PC-9 (cell line): ENCODE measurements at regions not wholly inside any gene's neighbourhood (a gene's known extent, or its start where the extent isn't known, plus 50 kb on each side); places are given as distances from the start of the nearest gene placed in this dataset.

Source experiments
- BruUV-seq: library from RNA; stranded (reverse); fragments of 400-500 nt; replicated peaks from 2 replicates; lab custom pipeline; 2021; lab: Mats Ljungman, UMichigan
- CTCF ChIA-PET: fragments of 300-600 bp; sonication (Branson Sonifier 250); formaldehyde crosslinking; loops from one replicate; lab custom pipeline; 2022; ENCODE audit warnings: antibody characterized with exemption; lab: Charles Lee
- POLR2A ChIA-PET: fragments of 300-600 bp; sonication (Branson Sonifier 250); formaldehyde crosslinking; loops from one replicate; lab custom pipeline; 2022; ENCODE audit warnings: antibody characterized with exemption; ENCODE audit not compliant: unreplicated experiment; lab: Charles Lee
- DNase-seq, 2 experiments: peaks; one replicate each; pipeline versions ENCODE4 v3.0.0 to v3.0.0-alpha.2; 2015 to 2022; ENCODE audit warnings: mixed read lengths in 1 of 2
- H2AFZ ChIP-seq: fragments of 200-600 bp; sonication (generic); 2 replicates; pipeline ENCODE4 v1.8.1; 2017; ENCODE audit warnings: antibody characterized with exemption
- H3F3A ChIP-seq: fragments of 200-600 bp; sonication (generic); 2 replicates; pipeline ENCODE4 v1.8.1; 2017; ENCODE audit warnings: antibody characterized with exemption, mild to moderate bottlenecking, low read depth; ENCODE audit not compliant: insufficient read depth
- H3K27ac ChIP-seq: fragments of 200-600 bp; sonication (generic); 2 replicates; pipeline ENCODE4 v1.6.1; 2016; ENCODE audit warnings: mixed run types
- H3K27me3 ChIP-seq: fragments of 200-600 bp; sonication (generic); 2 replicates; pipeline ENCODE4 v1.6.1; 2016; ENCODE audit warnings: low read depth, mixed run types; ENCODE audit not compliant: insufficient read depth
- H3K36me3 ChIP-seq: fragments of 200-600 bp; sonication (generic); 2 replicates; pipeline ENCODE4 v1.6.1; 2016; ENCODE audit warnings: low read depth, mixed run types
- H3K4me1 ChIP-seq: fragments of 200-600 bp; sonication (generic); replicated peaks from 2 replicates; pipeline ENCODE4 v1.6.1; 2016; ENCODE audit warnings: mixed run types; ENCODE audit not compliant: insufficient read depth
- H3K4me2 ChIP-seq: fragments of 200-600 bp; sonication (generic); 2 replicates; pipeline ENCODE4 v1.6.1; 2017; ENCODE audit warnings: mixed run types
- H3K4me3 ChIP-seq: fragments of 200-600 bp; sonication (generic); 2 replicates; pipeline ENCODE4 v1.6.1; 2016; ENCODE audit warnings: mixed run types
- H3K79me2 ChIP-seq: fragments of 200-600 bp; sonication (generic); 2 replicates; pipeline ENCODE4 v1.6.1; 2017; ENCODE audit warnings: low read depth, mixed run types
- H3K9me2 ChIP-seq: fragments of 200-600 bp; sonication (generic); 2 replicates; pipeline ENCODE4 v1.8.1; 2017; ENCODE audit warnings: mild to moderate bottlenecking; ENCODE audit not compliant: insufficient read depth
- H3K9me3 ChIP-seq: fragments of 200-600 bp; sonication (generic); 2 replicates; pipeline ENCODE4 v1.8.1; 2016; ENCODE audit warnings: low read depth; ENCODE audit not compliant: insufficient read depth
- H4K20me1 ChIP-seq: fragments of 200-600 bp; sonication (generic); 2 replicates; pipeline ENCODE4 v1.8.1; 2017; ENCODE audit not compliant: insufficient read depth
- CTCF ChIP-seq: fragments of 200-600 bp; sonication (generic); conservative IDR thresholded peaks from 2 replicates; pipeline ENCODE4 v1.6.1; 2017; ENCODE audit warnings: mixed run types, antibody characterized with exemption, mild to moderate bottlenecking, moderate library complexity
- EZH2 ChIP-seq: fragments of 200-600 bp; sonication (generic); IDR thresholded peaks from 2 replicates; pipeline ENCODE4 v1.8.0; 2017; ENCODE audit warnings: antibody characterized with exemption, low read depth
- intact Hi-C: fragments of 100-400 bp; cut with micrococcal nuclease; formaldehyde crosslinking; loops from one replicate; pipeline ENCODE4 v1.10.0; 2022; ENCODE audit not compliant: unreplicated experiment

- Histone ChIP-seq H3K27ac (no peak overlapping the region), H2AFZ (no peak overlapping the region), H3K9me3 (no peaks in the 10 kb centered on the region), H3K4me1 (no peaks in the 10 kb centered on the region), H3K27me3 (peaks cover 5% of the 10 kb centered on the region; the same call in 1 of the 2 replicates), H3K79me2 (no peaks in the 10 kb centered on the region), H3K9me2 (no peaks in the 10 kb centered on the region), H3K4me3 (no peak overlapping the region), H4K20me1 (no peaks in the 10 kb centered on the region), H3F3A (no peaks in the 10 kb centered on the region), H3K4me2 (no peak overlapping the region), H3K36me3 (no peaks in the 10 kb centered on the region)
- intact Hi-C loops, result no loop called here
- ChIA-PET CTCF (no interaction called here), POLR2A (no interaction called here)
- DNase-seq, result no peak
- TF ChIP-seq CTCF (no peak), EZH2 (no peak)
- no TSS peak for BruUV-seq
Observed at GRCh38 chr10:2300231-2300630, 562.9 kb upstream of the ADARB2 start.

GRCh38 chr10:2296179-2296891 is 559.0 kb upstream of the ADARB2 start:
- ChIA-PET POLR2A (no interaction called here), CTCF (no interaction called here)
- no peak for DNase-seq
- Histone ChIP-seq H3K36me3 (no peaks in the 10 kb centered on the region), H3F3A (no peaks in the 10 kb centered on the region), H3K9me3 (no peaks in the 10 kb centered on the region), H3K4me2 (no peak overlapping the region), H3K27me3 (no peaks in the 10 kb centered on the region), H3K4me1 (no peaks in the 10 kb centered on the region), H3K79me2 (no peaks in the 10 kb centered on the region), H2AFZ (no peak overlapping the region), H3K27ac (no peak overlapping the region), H3K9me2 (no peaks in the 10 kb centered on the region), H4K20me1 (no peaks in the 10 kb centered on the region), H3K4me3 (no peak overlapping the region)
- TF ChIP-seq EZH2, result no peak
- TF ChIP-seq CTCF, result no peak
- no TSS peak for BruUV-seq
- intact Hi-C loops, result no loop called here

GRCh38 chr10:2294739-2295138 is 557.4 kb upstream of the ADARB2 start:
- ChIA-PET CTCF (no interaction called here), POLR2A (no interaction called here)
- Histone ChIP-seq H3K4me3 (no peak overlapping the region), H3K27me3 (peaks cover 7% of the 10 kb centered on the region; the same call in 1 of the 2 replicates), H2AFZ (no peak overlapping the region), H3K79me2 (no peaks in the 10 kb centered on the region), H3F3A (no peaks in the 10 kb centered on the region), H3K9me2 (no peaks in the 10 kb centered on the region), H3K4me1 (no peaks in the 10 kb centered on the region), H3K4me2 (no peak overlapping the region), H4K20me1 (no peaks in the 10 kb centered on the region), H3K27ac (no peak overlapping the region), H3K9me3 (no peaks in the 10 kb centered on the region), H3K36me3 (no peaks in the 10 kb centered on the region)
- no peak for DNase-seq
- no TSS peak for BruUV-seq
- intact Hi-C loops, result no loop called here
- no peak for TF ChIP-seq EZH2
- no peak for TF ChIP-seq CTCF
